ENCODE measurements at regions not wholly inside any gene's neighbourhood (a gene's known extent, or its start where the extent isn't known, plus 50 kb on each side); places are given as distances from the start of the nearest gene placed in this dataset.

DNA sequence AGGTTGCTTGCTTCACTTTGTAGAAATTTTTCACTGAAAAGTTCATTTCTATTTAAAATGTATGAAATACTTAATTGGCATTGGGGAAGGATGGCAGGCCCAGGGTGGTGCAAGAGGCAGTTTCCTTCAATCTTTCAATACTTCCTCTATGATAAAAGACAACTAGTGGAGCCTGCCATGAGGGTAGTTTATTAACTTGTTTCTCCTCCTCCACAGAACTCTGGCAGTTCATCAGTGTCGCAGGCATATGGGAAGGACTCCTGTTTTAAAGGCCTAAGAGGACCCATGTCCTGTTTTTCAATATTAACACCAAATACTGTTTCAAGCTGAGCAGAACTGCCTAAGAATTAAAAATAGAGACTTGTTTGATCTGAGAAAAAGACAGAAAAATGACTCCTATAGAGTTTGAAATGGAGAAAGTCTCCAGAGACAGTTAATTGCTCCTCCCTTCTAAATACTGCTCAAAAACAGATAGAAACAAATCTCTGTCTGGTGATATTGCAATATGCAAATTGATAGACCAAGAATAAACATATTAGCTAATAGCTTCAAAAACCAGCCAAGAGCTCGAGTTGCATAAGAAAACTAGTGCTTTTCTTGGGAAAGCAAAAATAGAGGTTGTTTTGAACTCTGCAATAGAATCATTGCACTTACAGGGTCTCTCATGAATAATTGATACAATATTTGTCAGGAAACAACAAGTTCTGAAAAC lies 665.7 kb upstream of the SLC35B3 start:
- no peak for DNase-seq
- H3K27me3 ChIP-seq (ENCODE audit: low read depth), result peaks cover 3% of the 10 kb centered on the region
- TF ChIP-seq, protein P1, sequence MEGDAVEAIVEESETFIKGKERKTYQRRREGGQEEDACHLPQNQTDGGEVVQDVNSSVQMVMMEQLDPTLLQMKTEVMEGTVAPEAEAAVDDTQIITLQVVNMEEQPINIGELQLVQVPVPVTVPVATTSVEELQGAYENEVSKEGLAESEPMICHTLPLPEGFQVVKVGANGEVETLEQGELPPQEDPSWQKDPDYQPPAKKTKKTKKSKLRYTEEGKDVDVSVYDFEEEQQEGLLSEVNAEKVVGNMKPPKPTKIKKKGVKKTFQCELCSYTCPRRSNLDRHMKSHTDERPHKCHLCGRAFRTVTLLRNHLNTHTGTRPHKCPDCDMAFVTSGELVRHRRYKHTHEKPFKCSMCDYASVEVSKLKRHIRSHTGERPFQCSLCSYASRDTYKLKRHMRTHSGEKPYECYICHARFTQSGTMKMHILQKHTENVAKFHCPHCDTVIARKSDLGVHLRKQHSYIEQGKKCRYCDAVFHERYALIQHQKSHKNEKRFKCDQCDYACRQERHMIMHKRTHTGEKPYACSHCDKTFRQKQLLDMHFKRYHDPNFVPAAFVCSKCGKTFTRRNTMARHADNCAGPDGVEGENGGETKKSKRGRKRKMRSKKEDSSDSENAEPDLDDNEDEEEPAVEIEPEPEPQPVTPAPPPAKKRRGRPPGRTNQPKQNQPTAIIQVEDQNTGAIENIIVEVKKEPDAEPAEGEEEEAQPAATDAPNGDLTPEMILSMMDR (IDR thresholded peaks at IDR 0.05; ENCODE audit: borderline replicate concordance), result no peak
- H3K36me3 ChIP-seq, result no peaks in the 10 kb centered on the region
- no peak overlapping the region for H3K27ac ChIP-seq (replicated peaks)
- H3K9me3 ChIP-seq (replicated peaks), result no peaks in the 10 kb centered on the region
- H3K4me1 ChIP-seq, result no peaks in the 10 kb centered on the region
- H3K4me3 ChIP-seq, result no peak overlapping the region
- intact Hi-C loops (cut with micrococcal nuclease), result no loop called here

DNA sequence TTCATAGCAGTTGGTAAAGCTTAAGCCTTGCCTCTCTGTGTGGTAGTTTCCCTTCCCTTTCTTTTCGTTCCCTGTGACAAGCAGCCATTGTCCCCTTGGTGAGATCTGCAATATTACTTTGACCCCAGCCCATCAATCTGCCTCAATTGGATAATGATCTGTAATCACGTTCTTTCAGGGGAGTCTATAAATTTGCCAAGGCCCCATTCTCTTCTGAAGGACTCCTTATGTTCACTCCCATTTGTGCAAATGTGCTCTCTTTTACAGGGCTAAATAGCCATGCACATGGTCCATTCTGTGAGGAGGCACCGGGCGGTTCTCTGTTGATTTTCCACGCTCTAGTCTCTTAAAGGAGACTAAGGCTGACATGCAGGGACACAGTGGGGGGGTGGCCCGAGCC lies 660.4 kb upstream of the SLC35B3 start:
- DNase-seq, result no peak
- H3K4me1 ChIP-seq, result no peaks in the 10 kb centered on the region
- H3K27me3 ChIP-seq (ENCODE audit: low read depth), result no peaks in the 10 kb centered on the region
- TF ChIP-seq, protein P1 (IDR thresholded peaks at IDR 0.05; ENCODE audit: borderline replicate concordance), result no peak
- H3K27ac ChIP-seq (replicated peaks), result no peak overlapping the region
- intact Hi-C loops (cut with micrococcal nuclease), result no loop called here
- no peaks in the 10 kb centered on the region for H3K36me3 ChIP-seq
- H3K9me3 ChIP-seq (replicated peaks), result no peaks in the 10 kb centered on the region
- no peak overlapping the region for H3K4me3 ChIP-seq

DNA sequence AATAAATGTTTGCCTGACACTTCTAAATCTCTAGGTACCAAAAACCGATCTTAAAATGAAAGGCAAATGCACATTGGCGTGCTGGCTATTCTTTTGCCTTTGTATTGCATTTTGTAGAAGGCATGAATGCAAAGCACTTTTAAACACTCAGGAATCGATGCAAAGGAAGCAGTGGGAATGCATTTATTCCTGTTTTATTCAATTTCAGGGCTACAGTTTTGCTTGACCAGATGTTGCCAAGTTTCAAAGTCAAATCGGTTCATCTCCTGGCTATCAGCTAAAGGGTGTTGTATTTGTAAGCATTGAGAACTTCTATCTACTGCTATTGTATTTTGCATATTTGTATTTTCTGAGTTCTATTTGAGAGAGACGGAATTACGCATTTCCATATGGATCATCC lies 659.8 kb upstream of the SLC35B3 start:
- Histone ChIP-seq H3K36me3 (no peaks in the 10 kb centered on the region), H3K4me3 (no peak overlapping the region), H3K27ac (replicated peaks) (no peak overlapping the region), H3K9me3 (replicated peaks) (no peaks in the 10 kb centered on the region), H3K4me1 (no peaks in the 10 kb centered on the region), H3K27me3 (ENCODE audit: low read depth) (no peaks in the 10 kb centered on the region)
- no peak for DNase-seq
- intact Hi-C loops (cut with micrococcal nuclease), result no loop called here
- TF ChIP-seq, protein P1 (IDR thresholded peaks at IDR 0.05; ENCODE audit: borderline replicate concordance), result no peak

DNA sequence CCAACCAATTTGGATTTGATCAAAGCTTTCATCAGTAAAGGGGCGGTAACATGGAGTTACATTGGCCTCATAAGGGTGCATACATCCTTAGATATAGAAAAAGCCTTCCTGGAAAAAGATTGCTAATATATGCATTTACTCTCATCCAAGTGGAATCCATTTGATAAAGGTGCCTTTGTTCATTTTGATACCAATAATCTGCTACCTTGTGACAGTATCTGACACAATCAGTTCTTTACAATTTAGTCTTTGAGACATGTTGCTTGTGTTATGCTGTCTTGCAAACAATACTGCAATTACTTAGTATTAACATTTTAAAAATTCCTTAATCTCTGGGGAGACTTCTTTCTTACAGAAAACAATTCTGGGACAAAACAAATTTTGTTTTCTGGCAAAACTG lies 654.4 kb upstream of the SLC35B3 start:
- no peak for DNase-seq
- no peak overlapping the region for H3K27ac ChIP-seq (replicated peaks)
- intact Hi-C loops (cut with micrococcal nuclease), result no loop called here
- TF ChIP-seq, protein P1 (IDR thresholded peaks at IDR 0.05; ENCODE audit: borderline replicate concordance), result no peak
- no peaks in the 10 kb centered on the region for H3K9me3 ChIP-seq (replicated peaks)
- H3K27me3 ChIP-seq (ENCODE audit: low read depth), result no peaks in the 10 kb centered on the region
- no peaks in the 10 kb centered on the region for H3K36me3 ChIP-seq
- H3K4me3 ChIP-seq, result no peak overlapping the region
- no peaks in the 10 kb centered on the region for H3K4me1 ChIP-seq

DNA sequence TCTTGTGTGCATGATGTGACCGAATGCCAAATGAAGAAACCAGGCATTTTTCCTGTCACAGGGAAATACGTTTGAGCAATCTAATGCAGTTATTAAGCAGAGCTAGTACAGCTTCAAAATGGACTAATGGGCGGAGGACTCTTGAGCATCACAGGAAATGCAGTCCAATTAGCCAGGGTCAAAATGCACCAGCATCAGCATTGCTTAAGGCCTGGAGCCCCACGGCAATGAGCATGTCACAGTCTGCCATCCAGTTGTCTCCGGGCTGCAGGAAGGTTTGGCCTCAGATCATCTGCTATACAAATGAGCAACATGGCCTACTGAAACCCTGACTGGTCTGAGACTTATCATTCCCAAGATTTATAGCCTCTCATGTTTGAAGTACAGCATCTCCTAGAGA lies 652.1 kb upstream of the SLC35B3 start:
- no peaks in the 10 kb centered on the region for H3K27me3 ChIP-seq (ENCODE audit: low read depth)
- TF ChIP-seq, protein P1 (IDR thresholded peaks at IDR 0.05; ENCODE audit: borderline replicate concordance), result no peak
- no peak overlapping the region for H3K4me3 ChIP-seq
- no peak for DNase-seq
- H3K36me3 ChIP-seq, result no peaks in the 10 kb centered on the region
- no peaks in the 10 kb centered on the region for H3K4me1 ChIP-seq
- H3K27ac ChIP-seq (replicated peaks), result no peak overlapping the region
- intact Hi-C loops (cut with micrococcal nuclease), result no loop called here
- no peaks in the 10 kb centered on the region for H3K9me3 ChIP-seq (replicated peaks)

Data from left ventricle myocardium inferior (tissue), 1 donor.